ENCODE measurements at regions not wholly inside any gene's neighbourhood (a gene's known extent, or its start where the extent isn't known, plus 50 kb on each side); places are given as distances from the start of the nearest gene placed in this dataset.

- TF ChIP-seq POLR2A (IDR thresholded peaks at IDR 0.05) (no peak), POLR2AphosphoS5 (IDR thresholded peaks at IDR 0.05) (no peak)
- TF ChIP-seq, protein P1, sequence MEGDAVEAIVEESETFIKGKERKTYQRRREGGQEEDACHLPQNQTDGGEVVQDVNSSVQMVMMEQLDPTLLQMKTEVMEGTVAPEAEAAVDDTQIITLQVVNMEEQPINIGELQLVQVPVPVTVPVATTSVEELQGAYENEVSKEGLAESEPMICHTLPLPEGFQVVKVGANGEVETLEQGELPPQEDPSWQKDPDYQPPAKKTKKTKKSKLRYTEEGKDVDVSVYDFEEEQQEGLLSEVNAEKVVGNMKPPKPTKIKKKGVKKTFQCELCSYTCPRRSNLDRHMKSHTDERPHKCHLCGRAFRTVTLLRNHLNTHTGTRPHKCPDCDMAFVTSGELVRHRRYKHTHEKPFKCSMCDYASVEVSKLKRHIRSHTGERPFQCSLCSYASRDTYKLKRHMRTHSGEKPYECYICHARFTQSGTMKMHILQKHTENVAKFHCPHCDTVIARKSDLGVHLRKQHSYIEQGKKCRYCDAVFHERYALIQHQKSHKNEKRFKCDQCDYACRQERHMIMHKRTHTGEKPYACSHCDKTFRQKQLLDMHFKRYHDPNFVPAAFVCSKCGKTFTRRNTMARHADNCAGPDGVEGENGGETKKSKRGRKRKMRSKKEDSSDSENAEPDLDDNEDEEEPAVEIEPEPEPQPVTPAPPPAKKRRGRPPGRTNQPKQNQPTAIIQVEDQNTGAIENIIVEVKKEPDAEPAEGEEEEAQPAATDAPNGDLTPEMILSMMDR (IDR thresholded peaks at IDR 0.05) = no peak
These were observed 67.7 kb upstream of the RGS2 start for GRCh38 chr1:192741095-192741494.

Measured in suprapubic skin (tissue), 4 donors.